ENCODE measurements at regions not wholly inside any gene's neighbourhood (a gene's known extent, or its start where the extent isn't known, plus 50 kb on each side); places are given as distances from the start of the nearest gene placed in this dataset.
A peak's percentile ranks its signal among the peaks of the same experiment; 100 is the strongest.

DNA sequence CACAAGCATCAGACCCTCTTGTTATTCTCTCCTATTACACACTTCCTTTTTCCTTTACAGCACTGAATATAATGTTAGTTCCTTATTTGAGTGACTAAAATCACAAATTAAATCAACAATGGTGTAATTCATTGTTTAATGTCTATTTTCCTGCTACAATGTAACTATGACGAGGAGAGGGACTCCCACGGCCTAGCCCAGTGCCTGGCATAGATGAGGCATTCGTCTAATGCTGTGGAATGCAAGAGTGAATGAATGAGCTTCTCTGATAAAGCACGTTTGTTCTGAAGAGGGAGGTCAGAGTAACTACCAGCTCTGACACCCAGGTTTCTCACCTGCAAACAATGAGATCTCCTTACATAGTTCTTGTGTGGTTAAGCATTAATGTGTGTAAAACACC, 479.4 kb downstream of the OMA1 start:
- Histone ChIP-seq H3K4me1 (ENCODE audit: control insufficient read depth in 2 of 3, insufficient read depth in 2 of 3, low read depth in 1 of 3, low read length in 3 of 3) (no peaks in the 10 kb centered on the region), H3K9me3 (ENCODE audit: control insufficient read depth in 2 of 3, insufficient read depth in 1 of 3, low read length in 3 of 3) (no peaks in the 10 kb centered on the region), H3K4me3 (ENCODE audit: low read length in 3 of 3) (no peak overlapping the region), H3K27ac (ENCODE audit: low read depth in 2 of 2, low read length in 2 of 2) (no peak overlapping the region), H3K27me3 (ENCODE audit: control insufficient read depth, insufficient read depth, low read length) (no peaks in the 10 kb centered on the region), H3K9ac (ENCODE audit: low read length in 3 of 3) (no peak overlapping the region), H3K36me3 (ENCODE audit: control insufficient read depth in 2 of 3, insufficient read depth in 3 of 3, low read length in 3 of 3) (no peaks in the 10 kb centered on the region)
- FAIRE-seq (no peak), DNase-seq (no peak)
- intact Hi-C loops (cut with DNase I): no loop called here
- TF ChIP-seq, protein P1, sequence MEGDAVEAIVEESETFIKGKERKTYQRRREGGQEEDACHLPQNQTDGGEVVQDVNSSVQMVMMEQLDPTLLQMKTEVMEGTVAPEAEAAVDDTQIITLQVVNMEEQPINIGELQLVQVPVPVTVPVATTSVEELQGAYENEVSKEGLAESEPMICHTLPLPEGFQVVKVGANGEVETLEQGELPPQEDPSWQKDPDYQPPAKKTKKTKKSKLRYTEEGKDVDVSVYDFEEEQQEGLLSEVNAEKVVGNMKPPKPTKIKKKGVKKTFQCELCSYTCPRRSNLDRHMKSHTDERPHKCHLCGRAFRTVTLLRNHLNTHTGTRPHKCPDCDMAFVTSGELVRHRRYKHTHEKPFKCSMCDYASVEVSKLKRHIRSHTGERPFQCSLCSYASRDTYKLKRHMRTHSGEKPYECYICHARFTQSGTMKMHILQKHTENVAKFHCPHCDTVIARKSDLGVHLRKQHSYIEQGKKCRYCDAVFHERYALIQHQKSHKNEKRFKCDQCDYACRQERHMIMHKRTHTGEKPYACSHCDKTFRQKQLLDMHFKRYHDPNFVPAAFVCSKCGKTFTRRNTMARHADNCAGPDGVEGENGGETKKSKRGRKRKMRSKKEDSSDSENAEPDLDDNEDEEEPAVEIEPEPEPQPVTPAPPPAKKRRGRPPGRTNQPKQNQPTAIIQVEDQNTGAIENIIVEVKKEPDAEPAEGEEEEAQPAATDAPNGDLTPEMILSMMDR (IDR thresholded peaks at IDR 0.05; ENCODE audit: borderline replicate concordance, extremely low read depth, insufficient read depth): no peak

DNA sequence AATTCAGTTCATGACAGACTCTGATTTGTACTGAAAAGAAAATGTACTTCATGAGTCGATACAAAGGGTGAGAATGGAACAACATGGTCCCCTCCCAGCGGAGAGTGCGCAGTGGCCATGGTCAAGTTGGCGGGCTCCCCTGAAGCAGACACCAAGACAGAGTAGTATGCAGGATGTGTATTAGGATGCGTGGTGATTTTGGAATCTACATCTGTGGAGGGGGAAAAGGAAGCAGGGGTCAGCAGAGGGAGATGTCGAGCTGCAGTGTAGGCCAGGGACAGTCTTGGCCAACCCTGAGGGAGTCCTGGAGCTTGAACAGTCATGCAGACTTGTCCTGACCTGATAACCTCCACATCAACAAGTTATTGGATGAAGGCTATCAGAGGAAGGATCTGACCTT, 481.0 kb downstream of the OMA1 start:
- no peaks in the 10 kb centered on the region for H3K36me3 ChIP-seq (ENCODE audit: control insufficient read depth in 2 of 3, insufficient read depth in 3 of 3, low read length in 3 of 3)
- TF ChIP-seq, protein P1 (IDR thresholded peaks at IDR 0.05; ENCODE audit: borderline replicate concordance, extremely low read depth, insufficient read depth): no peak
- FAIRE-seq (no peak), DNase-seq (peak in 1 of 5 donors; percentile 61)
- H3K27ac ChIP-seq (ENCODE audit: low read depth in 2 of 2, low read length in 2 of 2): no peak overlapping the region
- intact Hi-C loops (cut with DNase I): no loop called here
- H3K4me3 ChIP-seq (ENCODE audit: low read length in 3 of 3): no peak overlapping the region
- no peaks in the 10 kb centered on the region for H3K4me1 ChIP-seq (ENCODE audit: control insufficient read depth in 2 of 3, insufficient read depth in 2 of 3, low read depth in 1 of 3, low read length in 3 of 3)
- no peaks in the 10 kb centered on the region for H3K9me3 ChIP-seq (ENCODE audit: control insufficient read depth in 2 of 3, insufficient read depth in 1 of 3, low read length in 3 of 3)
- H3K9ac ChIP-seq (ENCODE audit: low read length in 3 of 3): no peak overlapping the region
- H3K27me3 ChIP-seq (ENCODE audit: control insufficient read depth, insufficient read depth, low read length): no peaks in the 10 kb centered on the region

DNA sequence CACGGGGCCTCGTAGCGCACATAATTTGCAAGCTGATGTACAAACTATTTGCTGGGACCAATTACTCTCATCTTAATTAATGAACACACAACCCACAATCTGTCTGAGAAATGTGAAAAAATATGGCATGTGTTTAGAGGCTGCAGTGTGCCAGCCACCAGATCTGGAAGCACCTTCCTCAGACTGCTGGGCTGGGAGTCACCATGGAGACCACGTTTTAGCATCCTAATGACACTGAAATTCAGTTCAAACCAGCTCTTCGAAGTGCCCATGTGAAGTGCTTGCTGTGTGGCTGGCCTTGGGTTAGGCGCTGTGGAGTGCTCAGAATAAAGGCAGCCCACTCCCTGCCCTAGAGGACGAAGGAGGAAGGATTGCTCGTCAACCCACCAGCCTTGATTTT, 482.4 kb downstream of the OMA1 start:
- no peaks in the 10 kb centered on the region for H3K27me3 ChIP-seq (ENCODE audit: control insufficient read depth, insufficient read depth, low read length)
- no peaks in the 10 kb centered on the region for H3K36me3 ChIP-seq (ENCODE audit: control insufficient read depth in 2 of 3, insufficient read depth in 3 of 3, low read length in 3 of 3)
- H3K4me3 ChIP-seq (ENCODE audit: low read length in 3 of 3): no peak overlapping the region
- H3K9ac ChIP-seq (ENCODE audit: low read length in 3 of 3): no peak overlapping the region
- intact Hi-C loops (cut with DNase I): no loop called here
- FAIRE-seq: no peak
- H3K27ac ChIP-seq (ENCODE audit: low read depth in 2 of 2, low read length in 2 of 2): no peak overlapping the region
- no peak for DNase-seq
- H3K4me1 ChIP-seq (ENCODE audit: control insufficient read depth in 2 of 3, insufficient read depth in 2 of 3, low read depth in 1 of 3, low read length in 3 of 3): no peaks in the 10 kb centered on the region
- TF ChIP-seq, protein P1 (IDR thresholded peaks at IDR 0.05; ENCODE audit: borderline replicate concordance, extremely low read depth, insufficient read depth): no peak
- H3K9me3 ChIP-seq (ENCODE audit: control insufficient read depth in 2 of 3, insufficient read depth in 1 of 3, low read length in 3 of 3): no peaks in the 10 kb centered on the region

DNA sequence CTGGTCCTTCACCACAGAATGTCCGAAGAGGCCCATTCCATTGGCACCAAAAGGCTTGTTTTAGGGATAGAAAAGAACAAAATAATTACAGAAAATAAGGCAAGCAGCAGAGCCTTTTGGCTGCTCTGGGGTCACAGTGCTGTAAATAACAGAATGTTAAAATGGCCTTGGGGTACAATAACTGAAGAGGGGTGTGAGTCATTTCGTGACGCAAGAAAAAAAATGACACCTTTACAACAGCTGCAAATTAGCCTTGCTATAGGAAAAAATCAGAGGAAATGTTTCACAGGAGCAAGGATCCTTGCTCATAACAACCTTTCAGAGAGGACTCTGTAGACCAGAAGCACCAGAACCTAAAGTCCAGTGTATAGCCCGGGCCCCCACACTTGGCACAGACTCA, 483.4 kb downstream of the OMA1 start:
- no peak overlapping the region for H3K9ac ChIP-seq (ENCODE audit: low read length in 3 of 3)
- TF ChIP-seq, protein P1 (IDR thresholded peaks at IDR 0.05; ENCODE audit: borderline replicate concordance, extremely low read depth, insufficient read depth): no peak
- intact Hi-C loops (cut with DNase I): no loop called here
- H3K4me3 ChIP-seq (ENCODE audit: low read length in 3 of 3): no peak overlapping the region
- no peaks in the 10 kb centered on the region for H3K9me3 ChIP-seq (ENCODE audit: control insufficient read depth in 2 of 3, insufficient read depth in 1 of 3, low read length in 3 of 3)
- H3K4me1 ChIP-seq (ENCODE audit: control insufficient read depth in 2 of 3, insufficient read depth in 2 of 3, low read depth in 1 of 3, low read length in 3 of 3): no peaks in the 10 kb centered on the region
- no peaks in the 10 kb centered on the region for H3K27me3 ChIP-seq (ENCODE audit: control insufficient read depth, insufficient read depth, low read length)
- H3K36me3 ChIP-seq (ENCODE audit: control insufficient read depth in 2 of 3, insufficient read depth in 3 of 3, low read length in 3 of 3): no peaks in the 10 kb centered on the region
- DNase-seq: no peak
- no peak for FAIRE-seq
- H3K27ac ChIP-seq (ENCODE audit: low read depth in 2 of 2, low read length in 2 of 2): no peak overlapping the region
